ENCODE measurements at regions not wholly inside any gene's neighbourhood (a gene's known extent, or its start where the extent isn't known, plus 50 kb on each side); places are given as distances from the start of the nearest gene placed in this dataset.

DNA sequence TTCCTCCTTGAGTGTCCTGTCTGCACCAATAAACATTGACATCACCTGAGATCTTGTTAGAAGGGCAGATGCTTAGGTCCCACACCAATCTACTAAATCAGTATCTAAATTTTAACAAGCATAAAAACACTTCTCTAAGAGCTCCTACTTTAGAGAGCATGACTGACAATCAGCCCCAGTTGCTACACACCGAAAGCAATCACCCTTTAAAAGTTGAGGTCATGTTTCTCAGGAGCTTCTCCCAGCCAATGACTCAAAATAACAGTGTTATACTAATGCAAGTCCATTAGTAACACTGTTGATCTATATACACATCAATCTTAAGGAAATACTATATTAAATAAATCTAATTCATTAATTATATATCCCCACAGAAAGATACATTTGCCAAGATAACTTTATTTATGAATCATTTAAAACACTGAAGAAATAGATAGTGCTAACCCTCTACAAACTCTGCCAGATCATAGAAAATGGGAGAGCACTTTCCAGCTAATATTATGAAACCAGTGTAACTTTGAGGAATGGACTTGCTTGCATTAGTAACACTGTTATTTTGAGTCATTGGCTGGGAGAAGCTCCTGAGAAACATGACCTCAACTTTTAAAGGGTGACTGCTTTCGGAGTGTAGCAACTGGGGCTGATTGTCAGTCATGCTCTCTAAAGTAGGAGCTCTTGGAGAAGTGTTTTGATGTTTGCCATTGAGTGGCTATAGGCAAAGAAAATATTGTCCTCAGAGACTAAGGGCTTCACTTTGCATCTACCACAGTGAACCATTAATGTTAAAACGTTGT, 109.8 kb upstream of the HDX start:
- Histone ChIP-seq H3K4me3 (no peak overlapping the region), H3K27ac (no peak overlapping the region), H3K36me3 (no peaks in the 10 kb centered on the region), H3K27me3 (peaks cover 0 to 38% (median 0%) of the 10 kb centered on the region in 4 donors), H3K9me3 (no peaks in the 10 kb centered on the region), H3K4me1 (no peaks in the 10 kb centered on the region)
- no peak for ATAC-seq
- FAIRE-seq = peak; percentile 20
- intact Hi-C loops (cut with DNase I) = no loop called here
- TF ChIP-seq, protein P1, sequence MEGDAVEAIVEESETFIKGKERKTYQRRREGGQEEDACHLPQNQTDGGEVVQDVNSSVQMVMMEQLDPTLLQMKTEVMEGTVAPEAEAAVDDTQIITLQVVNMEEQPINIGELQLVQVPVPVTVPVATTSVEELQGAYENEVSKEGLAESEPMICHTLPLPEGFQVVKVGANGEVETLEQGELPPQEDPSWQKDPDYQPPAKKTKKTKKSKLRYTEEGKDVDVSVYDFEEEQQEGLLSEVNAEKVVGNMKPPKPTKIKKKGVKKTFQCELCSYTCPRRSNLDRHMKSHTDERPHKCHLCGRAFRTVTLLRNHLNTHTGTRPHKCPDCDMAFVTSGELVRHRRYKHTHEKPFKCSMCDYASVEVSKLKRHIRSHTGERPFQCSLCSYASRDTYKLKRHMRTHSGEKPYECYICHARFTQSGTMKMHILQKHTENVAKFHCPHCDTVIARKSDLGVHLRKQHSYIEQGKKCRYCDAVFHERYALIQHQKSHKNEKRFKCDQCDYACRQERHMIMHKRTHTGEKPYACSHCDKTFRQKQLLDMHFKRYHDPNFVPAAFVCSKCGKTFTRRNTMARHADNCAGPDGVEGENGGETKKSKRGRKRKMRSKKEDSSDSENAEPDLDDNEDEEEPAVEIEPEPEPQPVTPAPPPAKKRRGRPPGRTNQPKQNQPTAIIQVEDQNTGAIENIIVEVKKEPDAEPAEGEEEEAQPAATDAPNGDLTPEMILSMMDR (IDR thresholded peaks at IDR 0.05) = no peak
- no peak for DNase-seq
- 31 to 36% methylated on average over 3 of the region's 3 CpGs for WGBS, 2 donors

GRCh38 chrX:84634201-84634782, 132.0 kb upstream of the HDX start:
- Histone ChIP-seq H3K4me3 (no peak overlapping the region), H3K4me1 (no peaks in the 10 kb centered on the region), H3K27ac (no peak overlapping the region), H3K27me3 (peaks cover 0 to 3% (median 0%) of the 10 kb centered on the region in 4 donors), H3K9me3 (no peaks in the 10 kb centered on the region), H3K36me3 (no peaks in the 10 kb centered on the region)
- TF ChIP-seq, protein P1 (IDR thresholded peaks at IDR 0.05) = no peak
- 61 to 63% methylated on average over 3 of the region's 3 CpGs for WGBS, 2 donors
- DNase-seq = no peak
- intact Hi-C loops (cut with DNase I) = no loop called here
- no peak for ATAC-seq
- FAIRE-seq = no peak

DNA sequence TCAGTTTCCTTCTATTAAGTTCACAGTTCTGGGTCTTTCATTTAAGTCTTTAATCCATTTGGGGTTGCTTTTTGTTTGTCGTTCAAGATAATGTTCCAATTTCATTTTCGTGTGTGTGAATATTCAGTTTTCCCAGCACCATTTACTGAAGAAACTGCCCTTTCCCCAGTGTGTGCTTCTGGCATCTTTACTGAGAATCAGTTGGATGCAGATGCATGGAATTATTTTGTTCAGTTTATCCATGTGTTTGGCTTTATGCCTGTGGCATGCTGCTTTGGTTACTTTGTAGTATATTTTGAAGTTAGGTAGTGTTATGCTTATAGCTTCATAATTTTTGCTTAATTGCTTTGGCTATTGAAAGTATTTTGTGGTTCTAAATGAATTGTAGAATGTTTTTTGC, 163.8 kb upstream of the HDX start:
- ATAC-seq = no peak
- peaks cover 0 to 7% (median 0%) of the 10 kb centered on the region in 4 donors for H3K27me3 ChIP-seq
- H3K36me3 ChIP-seq = no peaks in the 10 kb centered on the region
- intact Hi-C loops (cut with DNase I) = no loop called here
- 32 to 41% methylated on average over 2 of the region's 2 CpGs for WGBS, 2 donors
- H3K4me1 ChIP-seq = no peaks in the 10 kb centered on the region
- no peak for FAIRE-seq
- H3K9me3 ChIP-seq = no peaks in the 10 kb centered on the region
- TF ChIP-seq, protein P1 (IDR thresholded peaks at IDR 0.05) = no peak
- no peak overlapping the region for H3K4me3 ChIP-seq
- H3K27ac ChIP-seq = no peak overlapping the region
- DNase-seq = no peak

DNA sequence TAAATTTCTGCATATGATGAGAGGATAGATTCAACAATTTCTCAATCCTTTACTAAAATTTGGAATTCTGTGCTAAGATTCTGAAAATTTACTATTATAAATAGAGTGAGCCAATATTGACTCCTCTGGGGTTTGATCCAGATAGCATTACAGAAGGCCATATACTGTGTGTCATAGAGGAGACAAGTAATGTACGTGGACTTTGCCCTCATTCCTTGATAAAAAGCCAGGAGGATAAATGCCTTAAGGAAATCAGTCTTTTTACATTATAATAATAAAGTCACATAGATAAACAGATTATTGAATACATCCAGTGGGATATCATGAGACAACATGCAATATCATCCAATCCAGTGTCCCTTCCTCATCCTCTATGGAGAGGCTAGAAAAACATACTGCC, 188.0 kb upstream of the HDX start:
- 17 to 22% methylated on average over 1 of the region's 1 CpG for WGBS, 2 donors
- Histone ChIP-seq H3K4me1 (no peaks in the 10 kb centered on the region), H3K4me3 (no peak overlapping the region), H3K36me3 (no peaks in the 10 kb centered on the region), H3K27me3 (peaks cover 0 to 14% (median 0%) of the 10 kb centered on the region in 4 donors), H3K27ac (no peak overlapping the region), H3K9me3 (no peaks in the 10 kb centered on the region)
- no peak for ATAC-seq
- intact Hi-C loops (cut with DNase I) = no loop called here
- TF ChIP-seq, protein P1 (IDR thresholded peaks at IDR 0.05) = no peak
- DNase-seq = no peak
- no peak for FAIRE-seq

DNA sequence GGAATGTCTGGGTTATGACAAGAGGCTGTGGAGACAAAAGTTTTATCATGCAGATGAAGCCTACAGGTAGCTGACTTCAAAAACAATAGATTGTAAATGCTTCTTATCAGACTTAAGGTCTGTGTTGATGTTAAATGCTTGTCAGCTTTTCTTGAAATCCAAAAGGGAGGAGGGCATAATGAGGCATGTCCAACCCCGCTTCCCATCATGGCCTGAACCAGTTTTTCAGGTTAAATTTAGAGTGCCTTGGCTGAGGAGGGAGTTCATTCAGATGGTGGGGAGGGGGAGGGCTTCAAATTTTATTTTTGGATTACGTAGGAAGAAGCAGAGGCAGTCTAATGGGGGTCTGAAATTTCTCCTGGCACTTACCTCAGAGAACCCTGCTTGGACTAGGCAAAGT, 207.7 kb upstream of the HDX start:
- TF ChIP-seq, protein P1 (IDR thresholded peaks at IDR 0.05) = no peak
- H3K36me3 ChIP-seq = no peaks in the 10 kb centered on the region
- no peaks in the 10 kb centered on the region for H3K4me1 ChIP-seq
- ATAC-seq (no peak), FAIRE-seq (no peak), DNase-seq (no peak)
- WGBS, 2 donors = 44 to 47% methylated on average over 2 of the region's 2 CpGs
- intact Hi-C loops (cut with DNase I) = no loop called here
- no peaks in the 10 kb centered on the region for H3K27me3 ChIP-seq
- H3K4me3 ChIP-seq = no peak overlapping the region
- H3K9me3 ChIP-seq = no peaks in the 10 kb centered on the region
- H3K27ac ChIP-seq = no peak overlapping the region
